Ramos (cell line): ENCODE measurements at regions not wholly inside any gene's neighbourhood (a gene's known extent, or its start where the extent isn't known, plus 50 kb on each side); places are given as distances from the start of the nearest gene placed in this dataset.

ENCODE experiments used
- in situ Hi-C: fragments of 300-500 bp; cut with MboI; formaldehyde crosslinking; loops from one replicate; pipeline ENCODE4 v1.14.3; 2022; ENCODE audit warnings: low sequenced_read_pairs; ENCODE audit not compliant: unreplicated experiment

GRCh38 chr1:224879162-224879803 lies 50.2 kb upstream of the DNAH14 start:
- in situ Hi-C loops, result no loop called here
